ENCODE measurements at regions not wholly inside any gene's neighbourhood (a gene's known extent, or its start where the extent isn't known, plus 50 kb on each side); places are given as distances from the start of the nearest gene placed in this dataset.

GRCh38 chr13:53216773-53217172 is 188.2 kb downstream of the OLFM4 start:
- DNase-seq = no peak
- Histone ChIP-seq H3K27me3 (no peaks in the 10 kb centered on the region), H3K27ac (no peak overlapping the region), H3K4me3 (no peak overlapping the region), H3K4me1 (ENCODE audit: insufficient read depth) (no peaks in the 10 kb centered on the region), H3K9me3 (no peaks in the 10 kb centered on the region), H3K36me3 (no peaks in the 10 kb centered on the region)
- no peak for TF ChIP-seq POLR2A (IDR thresholded peaks at IDR 0.05)
- no peak for TF ChIP-seq CTCF (IDR thresholded peaks at IDR 0.05)
- no peak for TF ChIP-seq EP300 (IDR thresholded peaks at IDR 0.05)
- intact Hi-C loops (cut with DNase I) = no loop called here
- 76 to 90% (median 77%) methylated on average over 1 of the region's 1 CpG for WGBS, 3 donors

- Histone ChIP-seq H3K36me3 (no peaks in the 10 kb centered on the region), H3K4me3 (no peak overlapping the region), H3K9me3 (no peaks in the 10 kb centered on the region), H3K27me3 (no peaks in the 10 kb centered on the region), H3K4me1 (ENCODE audit: insufficient read depth) (no peaks in the 10 kb centered on the region), H3K27ac (no peak overlapping the region)
- no peak for TF ChIP-seq EP300 (IDR thresholded peaks at IDR 0.05)
- TF ChIP-seq POLR2A (IDR thresholded peaks at IDR 0.05) = no peak
- DNase-seq = no peak
- intact Hi-C loops (cut with DNase I) = no loop called here
Observed at GRCh38 chr13:53217194-53217593, 188.6 kb downstream of the OLFM4 start.

- no peak for TF ChIP-seq CTCF (IDR thresholded peaks at IDR 0.05)
- TF ChIP-seq POLR2A (IDR thresholded peaks at IDR 0.05) = no peak
- DNase-seq = no peak
- Histone ChIP-seq H3K9me3 (no peaks in the 10 kb centered on the region), H3K27me3 (no peaks in the 10 kb centered on the region), H3K36me3 (no peaks in the 10 kb centered on the region), H3K27ac (no peak overlapping the region), H3K4me1 (ENCODE audit: insufficient read depth) (no peaks in the 10 kb centered on the region), H3K4me3 (no peak overlapping the region)
- WGBS, 3 donors = 79 to 88% (median 81%) methylated on average over 3 of the region's 3 CpGs
- intact Hi-C loops (cut with DNase I) = no loop called here
Observed at GRCh38 chr13:53220038-53220437, 191.4 kb downstream of the OLFM4 start.

- no peaks in the 10 kb centered on the region for H3K36me3 ChIP-seq
- H3K4me3 ChIP-seq = no peak overlapping the region
- no peak overlapping the region for H3K27ac ChIP-seq
- 70 to 73% (median 71%) methylated on average over 8 of the region's 8 CpGs for WGBS, 3 donors
- intact Hi-C loops (cut with DNase I) = no loop called here
- TF ChIP-seq CTCF (IDR thresholded peaks at IDR 0.05) = no peak
- TF ChIP-seq EP300 (IDR thresholded peaks at IDR 0.05) = no peak
- no peak for TF ChIP-seq POLR2A (IDR thresholded peaks at IDR 0.05)
- DNase-seq = no peak
- no peaks in the 10 kb centered on the region for H3K27me3 ChIP-seq
- H3K4me1 ChIP-seq (ENCODE audit: insufficient read depth) = no peaks in the 10 kb centered on the region
- H3K9me3 ChIP-seq = no peaks in the 10 kb centered on the region
Observed at GRCh38 chr13:53237696-53238095, 209.1 kb downstream of the OLFM4 start.

- intact Hi-C loops (cut with DNase I) = no loop called here
- DNase-seq = no peak
- WGBS, 3 donors = 44 to 47% (median 46%) methylated on average over 10 of the region's 10 CpGs
- no peak overlapping the region for H3K27ac ChIP-seq
- TF ChIP-seq EP300 (IDR thresholded peaks at IDR 0.05) (no peak), CTCF (IDR thresholded peaks at IDR 0.05) (no peak), POLR2A (IDR thresholded peaks at IDR 0.05) (no peak)
- no peak overlapping the region for H3K4me3 ChIP-seq
- H3K36me3 ChIP-seq = no peaks in the 10 kb centered on the region
- no peaks in the 10 kb centered on the region for H3K27me3 ChIP-seq
- no peaks in the 10 kb centered on the region for H3K4me1 ChIP-seq (ENCODE audit: insufficient read depth)
- H3K9me3 ChIP-seq = no peaks in the 10 kb centered on the region
Observed at GRCh38 chr13:53238261-53238660, 209.6 kb downstream of the OLFM4 start.

Data from ovary (tissue), 7 donors.